MG63 (cell line): ENCODE measurements at regions not wholly inside any gene's neighbourhood (a gene's known extent, or its start where the extent isn't known, plus 50 kb on each side); places are given as distances from the start of the nearest gene placed in this dataset.

Source experiments
- DNase-seq: peaks from one replicate; pipeline ENCODE4 v3.0.0-alpha.2; 2020
- H3K27me3 ChIP-seq: fragments of 250-450 bp; sonication (Bioruptor Pico); 2 replicates; pipeline ENCODE4 v1.5.1; 2020; ENCODE audit warnings: mild to moderate bottlenecking, moderate library complexity
- H3K36me3 ChIP-seq: fragments of 250-450 bp; sonication (Bioruptor Pico); 2 replicates; pipeline ENCODE4 v1.5.1; 2020; ENCODE audit warnings: mild to moderate bottlenecking, moderate library complexity
- H3K4me3 ChIP-seq: fragments of 250-450 bp; sonication (Bioruptor Pico); 2 replicates; pipeline ENCODE4 v1.5.1; 2020; ENCODE audit warnings: mild to moderate bottlenecking, moderate library complexity
- H3K9me3 ChIP-seq: fragments of 250-450 bp; sonication (Bioruptor Pico); 2 replicates; pipeline ENCODE4 v1.5.1; 2020; ENCODE audit warnings: mild to moderate bottlenecking, moderate library complexity

DNA sequence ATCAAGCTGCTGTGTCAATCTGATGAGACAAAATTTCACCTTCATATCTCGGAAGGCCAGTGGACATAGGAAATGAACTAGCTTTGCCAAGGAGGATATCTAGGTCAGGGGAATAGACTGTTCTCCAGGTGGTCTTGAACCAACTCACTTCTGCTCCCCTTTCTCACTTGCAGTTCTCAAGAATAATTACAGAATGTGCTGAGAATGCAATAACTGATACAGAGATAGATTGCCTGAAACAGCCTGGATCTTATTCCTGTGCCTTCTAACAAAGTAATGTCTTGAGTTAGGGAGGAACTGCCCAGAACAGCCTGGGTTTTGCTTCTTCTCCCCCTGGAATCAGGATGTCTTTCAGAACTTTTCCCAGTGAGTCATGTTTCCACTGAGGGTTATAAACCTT, 636.7 kb downstream of the KCNT2 start:
- DNase-seq: no peak
- H3K9me3 ChIP-seq: no peaks in the 10 kb centered on the region
- H3K36me3 ChIP-seq: no peaks in the 10 kb centered on the region
- H3K4me3 ChIP-seq: no peak overlapping the region
- H3K27me3 ChIP-seq: no peaks in the 10 kb centered on the region; the same call in 1 of the 2 replicates

GRCh38 chr1:195970209-195970608, 638.0 kb downstream of the KCNT2 start:
- DNase-seq: no peak
- Histone ChIP-seq H3K4me3 (no peak overlapping the region), H3K36me3 (no peaks in the 10 kb centered on the region), H3K27me3 (no peaks in the 10 kb centered on the region), H3K9me3 (no peaks in the 10 kb centered on the region)

DNA sequence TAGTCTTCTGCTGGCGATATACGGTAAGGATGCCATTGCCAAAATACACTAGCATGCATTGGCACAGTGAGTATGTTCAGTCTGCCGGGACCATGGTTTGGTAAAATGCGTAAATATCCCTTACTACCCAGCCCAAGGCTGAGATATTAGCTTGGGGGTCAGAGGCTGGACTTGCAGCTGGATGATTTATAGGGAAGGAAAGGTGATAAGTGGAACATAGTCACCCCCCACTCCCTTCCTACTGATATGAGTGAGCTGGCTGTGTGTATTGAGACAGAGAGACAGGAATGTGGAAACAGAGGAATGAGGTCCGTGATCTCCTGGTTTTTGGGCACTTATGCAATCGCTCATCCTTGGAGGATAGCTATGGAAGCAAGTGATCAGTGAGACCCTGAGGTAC, 642.8 kb downstream of the KCNT2 start:
- Histone ChIP-seq H3K4me3 (no peak overlapping the region), H3K9me3 (no peaks in the 10 kb centered on the region), H3K36me3 (no peaks in the 10 kb centered on the region), H3K27me3 (no peaks in the 10 kb centered on the region)
- no peak for DNase-seq

DNA sequence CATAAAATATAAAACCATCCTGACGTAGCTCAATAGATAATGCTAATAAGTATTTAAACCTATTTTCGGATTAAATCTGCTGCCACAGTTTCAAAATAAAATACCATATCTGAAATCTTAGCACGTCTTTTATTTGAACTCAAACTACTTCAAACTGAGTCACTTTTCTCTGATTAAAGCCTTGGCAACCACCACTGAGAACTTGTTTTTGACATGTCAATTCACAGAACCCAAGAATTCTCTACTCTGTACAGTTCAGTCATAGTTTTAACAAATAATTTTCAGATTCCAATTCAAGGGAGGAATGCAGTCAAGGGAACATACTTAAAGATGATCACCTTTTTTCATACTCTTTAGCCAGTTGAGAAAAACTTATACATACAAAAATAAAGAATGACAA, 643.2 kb downstream of the KCNT2 start:
- no peak for DNase-seq
- Histone ChIP-seq H3K4me3 (no peak overlapping the region), H3K36me3 (no peaks in the 10 kb centered on the region), H3K9me3 (no peaks in the 10 kb centered on the region), H3K27me3 (no peaks in the 10 kb centered on the region)

- no peaks in the 10 kb centered on the region for H3K36me3 ChIP-seq
- H3K4me3 ChIP-seq: no peak overlapping the region
- DNase-seq: no peak
- H3K9me3 ChIP-seq: no peaks in the 10 kb centered on the region
- no peaks in the 10 kb centered on the region for H3K27me3 ChIP-seq
These were observed 643.7 kb downstream of the KCNT2 start for GRCh38 chr1:195964516-195964915.

DNA sequence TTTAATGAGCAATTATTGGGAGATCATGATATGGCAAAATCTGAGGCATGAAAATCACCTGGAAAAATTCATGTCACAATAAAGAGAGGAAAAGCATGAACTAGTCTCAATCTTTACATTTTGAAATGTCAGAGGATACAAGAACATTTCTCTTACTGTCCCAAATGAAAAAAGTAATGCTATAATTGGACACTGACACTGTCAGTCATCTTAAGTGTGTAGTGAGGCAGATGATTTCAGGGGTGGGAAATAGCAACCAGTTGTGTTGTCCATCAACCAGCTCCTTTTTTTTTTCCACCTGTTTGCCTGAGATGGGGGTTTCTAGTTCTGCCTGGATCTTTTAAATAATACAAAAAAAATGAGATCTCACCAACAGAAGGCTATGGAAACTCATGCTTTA, 646.2 kb downstream of the KCNT2 start:
- Histone ChIP-seq H3K27me3 (no peaks in the 10 kb centered on the region), H3K9me3 (no peaks in the 10 kb centered on the region), H3K36me3 (no peaks in the 10 kb centered on the region), H3K4me3 (no peak overlapping the region)
- no peak for DNase-seq

- no peak for DNase-seq
- Histone ChIP-seq H3K36me3 (no peaks in the 10 kb centered on the region), H3K9me3 (no peaks in the 10 kb centered on the region), H3K27me3 (no peaks in the 10 kb centered on the region), H3K4me3 (no peak overlapping the region)
These were observed 647.7 kb downstream of the KCNT2 start for GRCh38 chr1:195960580-195960979.

DNA sequence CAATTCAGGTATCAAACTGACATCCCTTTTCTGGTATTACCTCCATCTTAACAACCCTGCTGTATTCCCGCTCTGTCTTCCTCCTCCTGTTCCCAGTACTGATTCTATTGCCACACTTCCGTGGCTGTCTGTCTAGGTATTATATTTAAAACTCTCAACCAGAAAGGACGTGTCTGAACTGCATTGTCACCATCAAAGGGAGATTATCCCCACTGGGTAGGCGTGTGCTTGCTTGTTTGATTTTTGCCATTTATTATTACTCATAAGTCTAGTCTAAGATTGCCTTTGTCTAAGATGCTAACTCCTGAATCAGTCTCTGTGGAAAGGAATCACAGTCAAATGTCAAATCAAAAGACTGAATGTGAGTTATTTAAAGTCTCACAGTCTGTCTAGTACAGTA, 650.1 kb downstream of the KCNT2 start:
- H3K9me3 ChIP-seq: no peaks in the 10 kb centered on the region
- H3K27me3 ChIP-seq: no peaks in the 10 kb centered on the region
- DNase-seq: no peak

GRCh38 chr1:195956845-195957244, 651.4 kb downstream of the KCNT2 start:
- Histone ChIP-seq H3K9me3 (no peaks in the 10 kb centered on the region), H3K4me3 (no peak overlapping the region), H3K36me3 (no peaks in the 10 kb centered on the region), H3K27me3 (no peaks in the 10 kb centered on the region)
- no peak for DNase-seq

More for the DNA sequence above, 650.1 kb downstream of the KCNT2 start:
- Histone ChIP-seq H3K4me3 (no peak overlapping the region), H3K36me3 (no peaks in the 10 kb centered on the region)

DNA sequence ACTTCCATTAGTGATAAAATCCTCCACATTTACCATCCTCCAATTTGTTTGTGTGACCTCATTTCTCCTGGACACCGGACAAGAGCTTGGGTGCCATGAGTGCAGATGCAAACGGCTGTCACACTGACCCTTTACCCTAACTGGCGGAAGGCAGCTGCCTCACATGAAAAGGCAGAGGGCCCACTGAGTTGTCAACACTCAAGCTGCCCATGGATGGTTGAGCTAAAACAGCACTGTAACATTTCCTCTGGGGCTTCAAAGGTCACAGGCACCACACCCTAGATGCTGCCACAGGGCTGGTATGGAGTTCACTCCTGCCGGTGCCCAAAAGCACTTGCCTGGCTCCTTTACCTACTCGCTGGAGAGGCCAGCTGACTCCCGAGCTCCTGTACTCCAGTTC, 653.4 kb downstream of the KCNT2 start:
- H3K9me3 ChIP-seq: no peaks in the 10 kb centered on the region
- no peak overlapping the region for H3K4me3 ChIP-seq
- no peaks in the 10 kb centered on the region for H3K36me3 ChIP-seq
- no peak for DNase-seq
- H3K27me3 ChIP-seq: no peaks in the 10 kb centered on the region

- DNase-seq: no peak
- H3K4me3 ChIP-seq: no peak overlapping the region
These were observed 656.9 kb downstream of the KCNT2 start for GRCh38 chr1:195951313-195951712.

DNA sequence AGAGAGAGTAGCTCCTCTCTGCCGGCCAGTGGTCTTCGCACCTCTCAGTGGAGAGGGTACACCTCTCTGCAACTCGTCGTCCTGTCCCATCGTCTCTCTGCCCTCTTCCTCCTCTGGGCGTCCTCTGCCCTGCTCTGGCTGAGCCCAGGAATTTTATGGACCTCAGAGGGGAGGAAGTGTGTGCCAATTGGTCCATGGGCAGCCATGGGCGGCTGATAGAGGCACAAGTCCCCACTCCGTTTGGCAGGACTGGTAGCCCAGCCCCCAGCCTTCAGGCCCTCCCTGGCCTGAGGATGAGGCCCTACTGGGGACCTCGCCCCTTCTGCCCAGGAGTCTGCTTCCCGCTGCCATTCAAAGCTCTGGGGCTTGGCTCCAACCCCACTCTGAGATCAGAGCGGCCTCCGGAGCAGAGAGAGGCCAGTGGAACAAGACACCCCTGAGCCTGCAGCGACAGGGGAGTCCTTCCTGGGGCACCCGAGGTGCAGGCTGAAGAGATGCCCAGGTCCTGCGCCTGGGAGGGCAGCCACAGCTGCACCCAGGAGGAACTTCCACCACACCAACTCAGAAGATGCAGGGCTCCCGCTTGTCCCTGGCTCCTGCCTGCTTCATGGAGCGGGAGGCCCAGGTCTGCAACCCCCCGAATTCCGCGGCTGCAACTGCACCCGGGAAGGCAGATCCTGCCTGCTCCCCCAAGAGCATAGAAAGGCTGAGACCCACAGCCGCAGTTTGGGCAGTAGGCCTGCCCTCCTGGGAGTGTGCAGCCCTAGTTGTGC, 659.9 kb downstream of the KCNT2 start:
- Histone ChIP-seq H3K9me3 (no peaks in the 10 kb centered on the region), H3K36me3 (no peaks in the 10 kb centered on the region)

More at GRCh38 chr1:195951313-195951712, 656.9 kb downstream of the KCNT2 start:
- Histone ChIP-seq H3K9me3 (no peaks in the 10 kb centered on the region), H3K36me3 (no peaks in the 10 kb centered on the region), H3K27me3 (no peaks in the 10 kb centered on the region)

DNA sequence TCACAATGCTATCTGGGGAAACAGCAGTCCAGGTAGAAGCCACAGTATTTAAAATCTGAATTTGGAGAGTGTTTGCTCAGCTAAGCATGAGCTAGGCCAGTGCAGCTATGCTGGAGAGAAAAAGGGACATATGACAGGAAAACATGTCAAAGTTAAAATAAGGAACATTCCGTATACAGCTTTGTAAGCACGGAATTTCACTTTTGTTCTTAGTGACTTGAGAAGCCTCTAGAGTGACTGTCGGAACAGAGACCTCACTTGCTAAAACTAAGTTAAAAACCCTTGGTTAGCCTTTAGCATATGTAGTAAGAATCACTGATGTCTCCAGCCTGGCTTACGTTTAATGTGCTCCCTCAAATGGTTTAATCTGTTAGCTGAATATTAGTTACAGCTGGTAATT, 661.7 kb downstream of the KCNT2 start:
- Histone ChIP-seq H3K4me3 (no peak overlapping the region), H3K9me3 (no peaks in the 10 kb centered on the region)
- DNase-seq: no peak

More for the DNA sequence above, 659.9 kb downstream of the KCNT2 start:
- no peak overlapping the region for H3K4me3 ChIP-seq
- no peaks in the 10 kb centered on the region for H3K27me3 ChIP-seq
- no peak for DNase-seq

DNA sequence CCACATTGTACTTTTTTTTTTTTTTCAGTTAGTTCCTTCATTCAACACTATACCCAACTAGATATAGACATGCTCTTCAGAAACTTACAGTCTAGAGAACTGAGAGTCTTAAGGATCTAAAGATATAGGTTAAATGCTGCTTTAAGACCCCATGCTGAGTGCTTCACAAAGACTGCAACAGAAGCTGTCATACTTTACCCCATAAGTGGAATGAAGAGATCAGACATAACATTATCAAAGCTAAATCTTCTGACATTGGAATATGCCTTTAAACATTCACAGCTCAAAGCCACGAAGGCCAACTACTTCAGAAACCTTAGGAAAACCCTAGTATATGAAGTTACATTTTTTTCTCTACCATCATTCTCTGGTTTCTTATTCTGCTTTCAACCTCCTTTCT, 666.4 kb downstream of the KCNT2 start:
- H3K27me3 ChIP-seq: no peaks in the 10 kb centered on the region

More for the DNA sequence above, 661.7 kb downstream of the KCNT2 start:
- H3K27me3 ChIP-seq: no peaks in the 10 kb centered on the region
- H3K36me3 ChIP-seq: no peaks in the 10 kb centered on the region

DNA sequence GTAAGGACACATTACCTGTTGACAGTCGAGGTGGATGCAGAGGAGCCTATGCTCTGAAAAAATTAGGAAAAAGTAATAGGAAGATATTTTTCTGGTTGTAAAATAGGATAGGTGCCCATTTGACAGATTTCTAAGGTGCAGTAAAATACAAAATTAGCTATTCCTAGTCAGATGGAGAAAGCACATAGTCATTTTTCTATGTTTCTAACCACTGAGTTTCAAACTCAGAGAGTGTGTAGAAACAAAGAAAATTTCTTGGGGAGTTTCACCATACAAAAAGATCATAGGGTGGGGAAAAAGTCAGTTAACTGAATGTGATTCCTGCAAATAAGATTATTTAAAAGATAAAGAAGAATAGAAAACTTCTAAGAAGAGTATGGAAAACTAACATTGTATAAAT, 666.9 kb downstream of the KCNT2 start:
- DNase-seq: no peak
- H3K36me3 ChIP-seq: no peaks in the 10 kb centered on the region
- H3K9me3 ChIP-seq: no peaks in the 10 kb centered on the region
- H3K27me3 ChIP-seq: no peaks in the 10 kb centered on the region
- H3K4me3 ChIP-seq: no peak overlapping the region

More for the DNA sequence above, 666.4 kb downstream of the KCNT2 start:
- Histone ChIP-seq H3K4me3 (no peak overlapping the region), H3K36me3 (no peaks in the 10 kb centered on the region), H3K9me3 (no peaks in the 10 kb centered on the region)
- no peak for DNase-seq

DNA sequence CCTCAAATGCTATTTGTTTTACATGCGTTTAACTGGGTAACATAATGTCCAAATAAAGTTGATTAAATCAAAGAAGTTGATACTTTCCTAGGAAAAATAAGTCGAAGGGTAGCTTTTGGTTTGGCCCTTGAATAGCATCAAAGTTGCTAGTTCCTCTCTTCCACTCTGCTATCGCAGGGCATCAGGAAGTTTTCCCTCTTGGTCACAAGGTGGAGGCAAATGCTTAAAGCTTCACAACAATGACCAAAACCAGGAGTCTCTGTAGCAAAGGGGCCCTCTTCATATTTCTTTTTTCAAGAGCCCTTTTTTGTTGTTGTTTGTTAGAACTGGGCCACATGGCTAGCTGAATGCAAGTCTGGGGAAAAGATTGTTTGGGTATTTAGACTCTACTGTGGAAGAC, 668.4 kb downstream of the KCNT2 start:
- Histone ChIP-seq H3K36me3 (no peaks in the 10 kb centered on the region), H3K9me3 (no peaks in the 10 kb centered on the region), H3K4me3 (no peak overlapping the region), H3K27me3 (no peaks in the 10 kb centered on the region)
- no peak for DNase-seq

GRCh38 chr1:195934817-195935553, 673.3 kb downstream of the KCNT2 start:
- Histone ChIP-seq H3K4me3 (no peak overlapping the region), H3K9me3 (no peaks in the 10 kb centered on the region), H3K36me3 (no peaks in the 10 kb centered on the region), H3K27me3 (no peaks in the 10 kb centered on the region)
- DNase-seq: no peak

DNA sequence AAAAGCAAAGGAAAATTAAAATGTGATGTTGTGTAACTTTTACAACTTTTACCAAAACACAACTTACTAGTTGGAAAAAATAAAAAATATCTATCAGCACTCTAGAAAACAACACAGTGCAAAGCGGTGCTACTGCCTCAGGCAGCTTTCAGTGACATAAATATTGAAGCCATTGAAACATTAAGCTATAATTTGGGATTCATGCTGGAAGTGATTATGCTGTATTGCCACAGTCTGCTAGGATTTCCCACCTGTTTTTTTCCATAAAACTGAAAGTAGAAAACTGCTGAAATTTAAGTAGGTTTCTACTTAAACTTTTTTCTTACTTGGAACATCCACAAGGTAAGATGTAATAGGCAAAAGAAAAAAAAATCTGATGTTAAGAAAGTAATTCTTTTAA, 674.4 kb downstream of the KCNT2 start:
- no peak for DNase-seq
- Histone ChIP-seq H3K9me3 (no peaks in the 10 kb centered on the region), H3K36me3 (no peaks in the 10 kb centered on the region), H3K4me3 (no peak overlapping the region), H3K27me3 (no peaks in the 10 kb centered on the region)
